ENCODE measurements at regions not wholly inside any gene's neighbourhood (a gene's known extent, or its start where the extent isn't known, plus 50 kb on each side); places are given as distances from the start of the nearest gene placed in this dataset.

- Mint-ChIP-seq H3K9me3 (peaks cover 2% of the 10 kb centered on the region), H3K27ac (no peak overlapping the region)
These were observed 90.7 kb downstream of the TNFSF18 start for GRCh38 chr1:172960019-172960418.

GRCh38 chr1:172960454-172961208 is 90.1 kb downstream of the TNFSF18 start:
- Mint-ChIP-seq H3K27me3 (peaks cover 2% of the 10 kb centered on the region), H3K27ac (no peak overlapping the region), H3K4me3 (no peak overlapping the region), H3K9me3 (peaks cover 2% of the 10 kb centered on the region), H3K36me3 (ENCODE audit: low read depth) (no peaks in the 10 kb centered on the region), H3K4me1 (ENCODE audit: low read depth) (no peaks in the 10 kb centered on the region)
- CTCF ChIA-PET: interaction anchor here (1.0 kb wide), 1 partner anchor 242 kb away, joined by 3 read pairs; no protein-coding TSS in a partner anchor
- no peak for ATAC-seq
- TF ChIP-seq CTCF (IDR thresholded peaks at IDR 0.05): no peak
- POLR2A ChIA-PET: no interaction called here
- intact Hi-C loops (cut with micrococcal nuclease): no loop called here
- DNase-seq: no peak

More at GRCh38 chr1:172960019-172960418, 90.7 kb downstream of the TNFSF18 start:
- TF ChIP-seq CTCF (IDR thresholded peaks at IDR 0.05): no peak
- ChIA-PET CTCF (interaction anchor here (0.9 to 1.0 kb wide), 2 partner anchors 181 to 242 kb away, joined by 3 read pairs; no protein-coding TSS in a partner anchor), POLR2A (interaction anchor here (0.6 kb wide), 1 partner anchor 241 kb away, joined by 3 read pairs; no protein-coding TSS in a partner anchor)
- peaks cover 2% of the 10 kb centered on the region for H3K27me3 Mint-ChIP-seq
- intact Hi-C loops (cut with micrococcal nuclease): no loop called here
- H3K36me3 Mint-ChIP-seq (ENCODE audit: low read depth): no peaks in the 10 kb centered on the region
- H3K4me3 Mint-ChIP-seq: no peak overlapping the region
- ATAC-seq (no peak), DNase-seq (no peak)
- no peaks in the 10 kb centered on the region for H3K4me1 Mint-ChIP-seq (ENCODE audit: low read depth)

GRCh38 chr1:172964864-172965263 is 85.9 kb downstream of the TNFSF18 start:
- ChIA-PET POLR2A (interaction anchor here (1.0 kb wide), 1 partner anchor 11 kb away, joined by 3 read pairs; no protein-coding TSS in a partner anchor), CTCF (no interaction called here)
- H3K4me1 Mint-ChIP-seq (ENCODE audit: low read depth): peaks cover 14% of the 10 kb centered on the region
- ATAC-seq (no peak), DNase-seq (no peak)
- no peak for TF ChIP-seq CTCF (IDR thresholded peaks at IDR 0.05)
- no peak overlapping the region for H3K27ac Mint-ChIP-seq
- peaks cover 2% of the 10 kb centered on the region for H3K27me3 Mint-ChIP-seq
- intact Hi-C loops (cut with micrococcal nuclease): no loop called here
- peaks cover 2% of the 10 kb centered on the region for H3K9me3 Mint-ChIP-seq
- no peak overlapping the region for H3K4me3 Mint-ChIP-seq
- no peaks in the 10 kb centered on the region for H3K36me3 Mint-ChIP-seq (ENCODE audit: low read depth)

- DNase-seq (peak; percentile 21), ATAC-seq (peak; percentile 80)
- H3K36me3 Mint-ChIP-seq (ENCODE audit: low read depth): no peaks in the 10 kb centered on the region
- no peak overlapping the region for H3K27ac Mint-ChIP-seq
- POLR2A ChIA-PET: no interaction called here
- peaks cover 19% of the 10 kb centered on the region for H3K4me1 Mint-ChIP-seq (ENCODE audit: low read depth)
- TF ChIP-seq CTCF (IDR thresholded peaks at IDR 0.05): no peak
- peaks cover 1% of the 10 kb centered on the region for H3K27me3 Mint-ChIP-seq
- H3K9me3 Mint-ChIP-seq: peaks cover 2% of the 10 kb centered on the region
- H3K4me3 Mint-ChIP-seq: no peak overlapping the region
- CTCF ChIA-PET: interaction anchor here (1.8 to 2.2 kb wide), 2 partner anchors 19 to 222 kb away, joined by 4 to 12 read pairs; no protein-coding TSS in a partner anchor
- intact Hi-C loops (cut with micrococcal nuclease): loop anchor here (1.0 kb wide), 1 partner anchor 129 kb away; no protein-coding TSS in a partner anchor
These were observed 83.7 kb downstream of the TNFSF18 start for GRCh38 chr1:172966844-172967540.
